Ecto neural progenitor cell (in vitro differentiated cells): ENCODE measurements at regions not wholly inside any gene's neighbourhood (a gene's known extent, or its start where the extent isn't known, plus 50 kb on each side); places are given as distances from the start of the nearest gene placed in this dataset.
A peak's percentile ranks its signal among the peaks of the same experiment; 100 is the strongest.
"Not testable (repeated sequence)": the region's sequence is repeated elsewhere in the genome, so short reads cannot be mapped to it uniquely, and the experiment has no call there.

Experiments used
- DNase-seq: peaks from one replicate; pipeline ENCODE4 v3.0.0-alpha.2; 2018; ENCODE audit warnings: low spot score

DNA sequence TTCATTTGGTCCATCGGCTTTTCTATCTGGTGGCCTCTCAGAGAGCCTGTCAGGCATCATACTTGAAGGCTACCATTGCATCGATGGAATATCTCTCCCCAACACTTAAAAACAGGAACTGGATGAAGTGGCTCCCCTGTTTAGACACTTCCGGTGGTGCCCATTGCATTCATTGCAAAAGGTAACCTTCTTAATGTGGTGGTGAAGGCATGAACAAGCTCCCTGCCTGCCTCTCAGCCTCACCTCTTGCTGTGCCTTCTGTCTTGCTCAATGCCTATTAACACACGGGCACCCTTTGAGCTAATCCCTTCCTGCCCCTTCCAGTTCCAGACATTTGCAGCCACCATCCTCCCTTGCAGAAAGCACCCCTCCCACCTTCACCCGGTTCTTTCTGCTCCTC lies 233.1 kb upstream of the MSX2 start:
- no peak for DNase-seq

DNA sequence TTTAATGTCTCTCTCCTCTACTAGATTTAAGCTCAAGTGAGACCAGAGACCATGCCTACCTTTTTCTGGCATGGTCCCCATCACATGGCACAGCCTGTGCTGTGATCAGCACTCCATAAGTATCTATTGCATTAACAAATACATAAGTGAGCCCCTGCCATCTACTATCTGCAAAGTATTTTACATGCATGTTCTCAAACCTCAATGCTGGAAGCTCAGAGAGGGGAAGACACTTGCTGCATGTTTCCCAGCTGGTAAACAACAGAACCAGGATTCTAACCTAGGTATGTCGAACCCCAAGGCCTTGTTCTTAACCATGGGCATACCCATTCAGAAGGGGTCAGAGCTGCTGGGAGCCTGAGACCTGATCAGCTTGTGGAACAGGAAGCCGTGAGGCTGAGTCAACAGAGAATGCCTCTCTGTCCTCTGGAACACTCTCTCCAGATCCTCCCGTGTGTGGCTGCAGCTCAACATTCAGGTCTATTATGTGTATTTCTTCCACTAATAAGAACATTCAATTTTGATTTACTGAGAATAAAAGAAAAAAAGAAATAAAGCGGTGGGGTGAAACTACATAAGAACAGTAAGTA lies 232.5 kb upstream of the MSX2 start:
- no peak for DNase-seq

DNA sequence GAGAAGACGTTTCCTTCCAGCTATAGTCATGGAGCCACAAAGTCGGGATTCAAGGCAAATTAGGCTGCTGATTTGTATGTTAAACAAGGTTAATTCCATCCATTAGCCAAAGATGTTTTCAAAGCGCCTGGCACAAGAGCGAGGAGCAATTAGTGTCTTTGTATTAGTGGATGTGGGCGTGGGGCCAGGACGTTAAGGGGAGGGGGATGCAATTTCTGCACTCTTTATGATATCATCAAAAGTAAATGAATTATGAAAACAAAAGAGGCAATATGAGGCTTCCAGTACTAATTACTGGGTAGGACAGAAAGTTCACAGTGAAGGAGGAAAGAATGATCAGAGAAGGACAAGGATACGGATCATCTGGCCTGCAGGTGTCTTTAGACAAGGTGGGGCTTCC lies 230.9 kb upstream of the MSX2 start:
- DNase-seq, result no peak

DNA sequence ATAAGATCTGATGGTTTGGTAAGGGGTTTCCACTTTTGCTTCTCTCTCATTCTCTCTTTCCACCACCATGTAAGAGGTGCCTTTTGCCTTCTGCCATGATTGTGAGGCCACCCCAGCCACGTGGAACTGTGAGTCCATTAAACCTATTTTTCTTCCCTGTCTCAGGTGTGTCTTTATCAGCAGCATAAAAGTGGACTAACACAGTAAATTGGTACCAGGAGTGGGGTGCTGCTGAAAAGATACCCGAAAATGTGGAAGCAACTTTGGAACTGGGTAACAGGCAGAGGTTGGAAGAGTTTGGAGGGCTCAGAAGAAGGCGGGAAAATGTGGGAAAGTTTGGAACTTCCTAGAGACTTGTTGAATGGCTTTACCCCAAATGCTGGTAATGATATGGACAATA lies 226.4 kb upstream of the MSX2 start:
- not testable (repeated sequence) for DNase-seq

DNA sequence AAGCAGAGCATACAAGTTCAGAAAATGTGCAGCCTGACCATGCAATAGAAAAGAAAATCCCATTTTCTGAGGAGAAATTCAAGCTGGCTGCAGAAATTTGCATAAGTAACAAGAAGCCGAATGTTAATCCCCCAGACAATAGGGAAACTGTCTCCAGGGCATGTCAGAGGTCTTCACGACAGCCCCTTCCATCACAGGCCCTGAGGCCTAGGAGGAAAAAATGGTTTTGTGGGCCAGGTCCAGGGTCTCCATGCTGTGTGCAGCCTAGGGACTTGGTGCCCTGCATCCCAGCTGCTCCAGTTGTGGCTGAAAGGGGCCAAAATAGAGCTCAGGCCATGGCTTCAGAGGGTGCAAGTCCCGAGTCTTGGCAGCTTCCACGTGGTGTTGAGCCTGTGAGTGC lies 225.8 kb upstream of the MSX2 start:
- not testable (repeated sequence) for DNase-seq

DNA sequence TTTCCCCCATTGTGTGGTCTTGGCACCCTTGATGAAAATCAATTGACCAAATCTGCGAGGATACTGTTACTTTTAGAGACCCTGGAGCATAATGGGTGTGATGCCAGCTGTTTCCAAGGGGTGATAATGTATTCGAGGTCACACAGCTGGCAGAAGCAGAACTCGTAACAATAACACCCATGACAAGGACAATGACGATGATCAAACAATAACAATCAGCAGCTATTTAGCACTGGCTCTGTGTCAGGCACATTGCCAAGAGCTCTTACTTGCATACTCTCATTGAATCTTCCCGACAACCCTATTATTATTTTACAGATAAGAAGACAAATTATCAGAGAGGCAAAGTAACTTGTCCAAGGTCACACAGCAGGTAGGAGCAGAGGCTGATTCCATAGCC lies 223.7 kb upstream of the MSX2 start:
- no peak for DNase-seq

DNA sequence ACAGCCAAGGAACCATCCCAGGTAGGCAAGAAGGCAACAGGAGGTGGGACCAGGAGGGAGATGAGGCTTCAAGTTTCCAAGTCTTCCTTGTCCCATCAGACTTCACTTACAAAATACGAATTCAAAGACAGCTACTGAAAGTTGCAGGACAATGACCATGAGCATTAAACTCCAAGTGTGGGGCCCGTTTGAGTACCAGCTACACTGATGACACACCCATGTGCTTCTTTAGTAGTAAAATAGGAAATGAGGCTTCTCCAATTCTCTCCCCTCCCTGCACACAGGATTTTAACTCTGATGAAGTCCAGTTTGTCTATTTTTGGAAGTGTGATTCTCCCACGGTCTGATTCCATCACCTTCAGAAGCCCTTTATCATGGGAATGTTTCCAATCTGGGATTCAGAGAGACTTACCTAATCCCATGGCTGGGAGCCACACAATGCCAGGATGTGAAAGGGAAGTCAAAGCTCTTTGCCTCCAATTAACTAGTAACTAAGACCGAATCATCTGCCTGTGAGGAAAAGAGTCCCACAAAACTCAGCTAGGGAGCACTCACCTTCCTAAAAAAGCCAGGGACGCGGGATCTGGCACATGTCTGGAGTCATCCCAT lies 222.8 kb upstream of the MSX2 start:
- no peak for DNase-seq

DNA sequence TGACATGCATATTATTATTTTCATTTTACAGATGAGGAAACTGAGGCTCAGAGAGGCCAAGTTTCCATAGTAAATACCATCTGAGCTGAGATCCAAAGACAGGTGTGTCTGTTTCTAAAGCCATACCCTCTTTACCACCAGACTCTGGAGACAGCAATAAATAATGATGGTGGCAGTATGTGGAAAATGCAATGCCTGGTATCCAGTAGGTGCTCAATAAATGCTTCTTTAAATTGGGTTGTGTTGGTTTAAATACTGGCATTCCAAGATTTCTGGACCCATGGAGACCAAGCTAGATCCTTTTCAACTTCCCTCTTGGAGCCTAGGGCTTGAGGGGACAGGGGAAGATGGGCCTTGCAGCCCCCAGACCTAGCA lies 221.3 kb upstream of the MSX2 start:
- DNase-seq, result no peak

DNA sequence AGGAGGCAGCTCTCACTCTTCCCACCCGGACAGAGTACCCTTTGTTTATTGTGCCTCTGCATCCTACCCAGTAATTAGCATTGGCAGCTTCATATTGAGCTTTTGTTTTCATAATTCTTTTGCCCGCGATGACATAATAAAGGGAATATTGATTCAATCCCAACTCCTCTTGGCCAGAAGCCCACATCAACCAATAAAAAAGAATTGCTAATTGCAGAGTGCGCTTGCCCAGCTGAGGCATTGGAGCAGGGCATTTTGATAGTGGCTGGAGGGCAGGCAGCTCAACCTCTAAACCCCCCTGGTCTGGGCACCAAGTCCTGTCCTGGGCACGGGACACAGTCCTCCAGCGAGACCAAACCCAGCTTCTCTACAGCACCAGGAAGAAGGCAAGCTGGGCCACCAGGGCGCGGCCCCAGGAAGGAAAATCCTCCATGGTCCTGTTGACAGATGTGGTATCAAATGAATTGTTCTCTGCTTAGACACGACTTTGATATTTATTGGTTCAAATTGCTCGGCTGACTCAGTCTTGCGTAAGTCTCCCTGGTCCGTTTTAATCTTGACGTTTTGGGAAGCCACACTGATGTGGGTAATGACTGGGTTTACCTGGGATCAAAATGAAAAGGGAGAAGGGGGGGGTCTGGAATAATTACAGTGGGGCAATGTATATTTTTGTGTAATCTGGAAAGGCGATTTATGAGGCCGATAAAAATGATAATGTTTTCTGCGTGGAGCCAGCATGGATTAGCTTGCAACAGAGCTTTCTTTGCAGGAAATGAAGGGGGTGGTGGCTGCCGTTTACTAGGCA lies 220.7 kb upstream of the MSX2 start:
- no peak for DNase-seq

DNA sequence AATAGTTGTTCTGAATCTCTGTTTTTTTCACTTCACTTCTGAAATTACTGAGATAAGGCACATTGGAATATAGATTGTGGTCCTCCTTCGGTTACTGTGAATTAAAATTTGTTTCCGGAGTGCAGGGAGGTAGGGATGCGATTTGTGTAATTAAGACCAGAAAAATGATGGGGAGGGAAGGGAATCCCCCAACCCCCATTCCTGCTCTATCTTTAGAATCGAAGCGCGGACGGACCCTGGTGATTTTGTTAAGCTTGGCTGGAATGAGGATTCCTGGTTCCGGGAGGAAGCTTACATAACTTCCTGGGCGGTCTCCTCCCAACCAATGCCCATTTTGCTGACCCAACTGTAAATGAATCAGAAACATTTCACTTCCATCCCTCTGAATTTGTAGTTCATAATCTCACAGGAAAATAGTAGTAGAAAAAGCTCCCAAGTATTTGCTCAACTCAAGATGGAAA lies 220.1 kb upstream of the MSX2 start:
- no peak for DNase-seq

DNA sequence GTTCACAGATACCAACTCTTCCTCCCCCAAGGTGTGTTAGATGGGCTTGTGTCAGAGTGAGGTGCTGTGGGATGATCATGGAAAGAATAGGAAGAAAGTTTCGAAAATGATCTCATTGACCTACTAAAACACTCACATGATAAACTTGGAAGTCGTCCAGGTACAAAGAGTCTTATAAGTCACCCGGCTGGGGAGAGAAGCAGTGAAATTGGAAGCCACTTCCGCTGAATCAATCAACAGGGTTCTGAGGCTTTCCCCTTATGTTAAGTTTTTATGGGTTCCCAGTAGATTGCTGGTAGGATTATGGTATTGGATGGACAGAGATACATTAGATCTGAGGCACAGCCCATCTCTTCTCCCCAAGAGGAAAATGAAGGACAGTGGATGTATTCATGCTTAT lies 218.8 kb upstream of the MSX2 start:
- no peak for DNase-seq

DNA sequence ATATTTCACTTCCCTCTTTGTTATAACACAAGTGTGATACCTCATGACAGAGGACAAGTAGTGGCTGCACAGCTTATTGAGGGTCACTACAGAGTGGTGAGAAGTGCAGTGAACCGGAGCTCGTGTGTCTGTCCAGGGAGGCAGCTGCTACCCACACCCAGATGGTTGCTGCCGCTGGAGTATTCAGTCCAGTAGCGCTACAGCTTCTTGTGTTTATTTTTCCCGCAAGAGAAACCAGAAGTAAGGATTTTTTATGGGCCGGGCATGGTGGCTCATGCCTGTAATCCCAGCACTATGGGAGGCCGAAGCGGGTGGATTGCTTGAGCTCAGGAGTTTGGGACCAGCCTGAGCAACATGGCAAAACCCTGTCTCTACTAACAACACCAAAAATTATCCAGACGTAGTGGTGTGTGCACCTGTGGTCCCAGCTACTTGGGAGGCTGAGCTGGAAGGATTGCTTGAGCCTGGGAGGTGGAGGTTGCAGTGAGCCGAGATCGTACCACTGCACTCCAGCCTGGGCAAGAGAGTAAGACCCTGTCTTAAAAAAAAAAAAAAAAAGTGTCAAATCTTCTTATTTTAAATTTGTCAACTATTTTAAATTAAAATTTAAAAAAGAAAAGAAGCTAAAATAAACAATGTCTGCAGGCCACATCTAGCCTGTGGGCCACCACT lies 213.5 kb upstream of the MSX2 start:
- not testable (repeated sequence) for DNase-seq

DNA sequence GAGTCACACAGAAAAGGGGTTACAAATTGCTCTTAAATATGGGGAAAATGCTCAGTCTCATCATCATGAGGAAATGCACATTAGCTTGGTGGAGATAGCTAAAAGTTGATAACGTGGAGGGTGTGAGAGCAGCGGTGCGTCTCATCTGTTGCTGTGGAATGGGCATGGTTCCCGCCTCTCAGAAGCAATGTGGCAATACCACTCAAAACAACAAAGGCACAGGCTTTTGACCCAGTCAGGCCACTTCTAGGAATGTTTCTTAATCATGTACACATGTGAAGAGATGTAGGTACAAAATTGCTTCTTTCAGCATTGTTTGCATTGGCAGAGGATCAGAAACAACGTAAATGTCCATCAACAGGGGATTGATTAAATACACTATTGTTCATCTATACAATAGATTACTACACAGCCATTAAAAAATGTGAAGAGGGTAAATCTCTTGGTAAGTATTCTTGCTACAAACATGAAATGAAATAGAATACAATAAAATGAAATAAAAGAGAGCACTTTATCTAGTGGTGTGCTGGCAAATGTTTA lies 212.6 kb upstream of the MSX2 start:
- DNase-seq, result no peak

DNA sequence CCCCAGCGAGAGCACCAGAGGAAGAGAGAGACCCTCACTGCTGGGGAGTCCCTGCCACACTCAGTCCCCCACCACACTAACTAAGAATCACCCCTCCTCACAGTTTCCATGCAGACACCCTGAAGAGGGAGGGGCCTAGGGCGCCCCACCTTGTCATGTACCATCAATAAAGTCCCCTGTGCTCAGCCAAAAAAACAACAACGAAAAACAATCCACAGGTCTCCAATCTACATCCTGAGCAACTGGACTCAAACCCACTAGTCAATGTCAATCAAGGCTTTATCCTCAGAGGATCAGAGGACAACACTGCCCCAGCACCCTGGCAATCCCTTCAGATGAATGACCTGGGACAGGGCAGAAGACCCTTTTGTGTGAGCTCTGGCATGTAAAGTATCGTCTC lies 210.1 kb upstream of the MSX2 start:
- no peak for DNase-seq

DNA sequence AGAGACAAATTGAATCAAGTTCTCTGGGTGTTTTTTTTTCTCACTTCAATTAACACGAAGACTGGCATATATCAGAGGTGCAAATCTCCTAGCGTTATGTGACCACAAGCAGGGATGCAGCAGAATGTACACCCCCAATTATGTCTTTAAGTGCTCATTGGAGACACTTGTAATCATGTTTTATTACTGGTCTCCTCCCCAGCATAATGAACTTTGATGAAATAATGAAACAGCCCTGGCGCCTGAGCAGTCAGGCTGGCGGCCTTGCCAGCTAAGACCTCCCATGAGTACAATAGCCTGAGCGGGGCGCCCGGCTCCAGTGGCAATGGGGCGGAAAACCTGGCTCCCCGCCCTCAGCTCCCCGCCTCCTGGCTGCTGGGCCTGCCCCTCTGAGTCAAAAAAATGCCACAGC lies 209.4 kb upstream of the MSX2 start:
- DNase-seq, result no peak

DNA sequence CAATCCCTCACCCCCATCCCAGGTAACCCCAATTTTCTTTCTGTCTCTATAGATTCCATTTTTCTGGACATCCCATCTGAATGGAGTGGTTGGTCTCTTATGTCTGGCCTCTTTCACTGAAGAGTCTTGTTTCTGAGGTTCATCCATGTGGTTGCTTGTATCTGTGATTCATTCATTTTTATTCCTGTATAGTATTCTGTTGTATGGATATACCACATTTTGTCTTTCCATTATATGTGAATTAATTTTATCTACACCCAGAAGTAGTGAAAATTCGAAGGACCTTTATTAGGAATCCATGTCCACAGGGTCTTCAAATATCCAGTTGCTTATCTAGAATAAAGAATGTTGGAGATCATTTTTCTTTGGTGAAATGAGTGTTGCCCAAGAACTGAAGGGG lies 207.6 kb upstream of the MSX2 start:
- DNase-seq, result no peak

DNA sequence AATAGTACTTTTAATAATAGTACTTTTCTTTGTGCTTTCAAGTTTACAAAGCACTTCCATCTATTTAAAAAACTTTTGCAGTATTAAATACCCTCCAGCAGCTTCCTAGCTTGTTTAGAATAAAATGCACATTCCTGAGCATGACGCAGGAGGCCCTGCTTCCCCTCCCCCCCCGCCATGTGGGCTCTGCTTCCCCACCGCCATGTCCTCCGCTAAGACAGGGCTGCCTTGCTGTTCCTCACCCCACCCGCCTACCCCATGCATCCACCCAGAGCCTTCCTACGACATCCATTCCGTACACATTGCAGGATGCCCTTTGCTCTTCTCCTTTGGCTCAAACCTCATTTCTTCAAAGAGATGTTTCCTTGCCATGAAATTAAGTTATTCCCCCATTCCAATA lies 205.9 kb upstream of the MSX2 start:
- no peak for DNase-seq

DNA sequence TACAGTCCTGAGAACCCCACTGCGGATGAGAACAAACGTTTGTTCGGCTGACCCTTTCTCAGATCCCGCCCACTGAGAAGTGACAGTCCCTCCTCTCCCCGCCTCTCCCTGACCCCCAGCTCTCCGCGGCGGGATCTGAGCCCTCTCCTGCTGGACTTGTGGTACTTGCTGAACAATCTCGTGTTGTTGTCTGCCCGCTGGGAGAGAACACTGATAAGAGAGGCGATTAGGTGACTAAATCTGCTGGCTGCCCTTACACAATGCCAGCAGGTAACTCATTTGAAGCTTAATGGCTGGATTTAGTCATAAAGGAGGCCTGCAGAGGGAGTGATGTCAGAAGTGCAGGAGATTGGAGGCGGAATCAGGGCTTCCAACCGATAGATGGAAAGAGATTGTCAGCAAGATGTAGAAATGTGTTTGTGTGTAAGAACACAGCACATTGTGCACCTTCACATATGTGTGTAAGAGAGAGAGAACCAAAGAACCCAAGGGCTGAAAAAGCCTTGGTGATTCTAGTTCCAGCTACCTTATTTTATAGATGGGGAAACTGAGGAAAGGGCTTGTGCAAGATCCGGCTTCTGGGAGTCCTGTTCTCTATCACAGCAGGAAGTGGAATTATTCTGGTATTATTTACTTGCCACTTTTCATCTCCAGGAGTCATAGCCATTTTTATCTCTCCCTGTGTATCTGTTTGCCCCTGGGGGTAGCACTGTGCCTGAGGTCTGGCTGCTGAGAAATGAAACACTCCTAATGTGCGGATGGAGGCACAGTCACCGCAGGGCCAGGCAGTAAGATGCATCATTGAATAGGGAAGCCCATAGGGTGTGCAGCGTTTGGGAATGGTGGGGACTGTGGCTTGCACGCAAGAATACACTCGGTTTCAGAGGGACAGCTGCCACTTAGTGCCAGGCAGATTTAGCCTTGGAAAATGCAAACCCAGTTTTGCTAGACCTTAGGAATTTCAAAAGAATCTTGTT lies 203.7 kb upstream of the MSX2 start:
- peak; percentile 82 for DNase-seq

DNA sequence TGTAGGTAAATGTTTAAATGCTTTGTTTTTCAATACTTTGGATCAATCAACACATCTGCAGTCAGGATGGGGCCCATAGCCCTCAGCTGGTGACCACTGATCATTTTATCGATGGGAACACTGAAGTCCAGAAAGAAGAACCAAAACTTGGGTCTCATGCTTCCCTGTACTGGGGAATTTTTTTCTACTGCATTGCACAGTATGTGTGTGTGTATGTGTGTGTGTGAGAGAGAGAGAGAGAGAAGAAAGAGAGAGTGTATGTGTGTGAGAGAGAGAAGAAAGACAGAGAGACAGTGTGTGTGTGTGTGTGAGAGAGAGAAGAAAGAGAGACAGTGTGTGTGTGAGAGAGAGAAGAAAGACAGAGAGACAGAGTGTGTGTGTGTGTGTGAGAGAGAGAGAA lies 202.9 kb upstream of the MSX2 start:
- no peak for DNase-seq

DNA sequence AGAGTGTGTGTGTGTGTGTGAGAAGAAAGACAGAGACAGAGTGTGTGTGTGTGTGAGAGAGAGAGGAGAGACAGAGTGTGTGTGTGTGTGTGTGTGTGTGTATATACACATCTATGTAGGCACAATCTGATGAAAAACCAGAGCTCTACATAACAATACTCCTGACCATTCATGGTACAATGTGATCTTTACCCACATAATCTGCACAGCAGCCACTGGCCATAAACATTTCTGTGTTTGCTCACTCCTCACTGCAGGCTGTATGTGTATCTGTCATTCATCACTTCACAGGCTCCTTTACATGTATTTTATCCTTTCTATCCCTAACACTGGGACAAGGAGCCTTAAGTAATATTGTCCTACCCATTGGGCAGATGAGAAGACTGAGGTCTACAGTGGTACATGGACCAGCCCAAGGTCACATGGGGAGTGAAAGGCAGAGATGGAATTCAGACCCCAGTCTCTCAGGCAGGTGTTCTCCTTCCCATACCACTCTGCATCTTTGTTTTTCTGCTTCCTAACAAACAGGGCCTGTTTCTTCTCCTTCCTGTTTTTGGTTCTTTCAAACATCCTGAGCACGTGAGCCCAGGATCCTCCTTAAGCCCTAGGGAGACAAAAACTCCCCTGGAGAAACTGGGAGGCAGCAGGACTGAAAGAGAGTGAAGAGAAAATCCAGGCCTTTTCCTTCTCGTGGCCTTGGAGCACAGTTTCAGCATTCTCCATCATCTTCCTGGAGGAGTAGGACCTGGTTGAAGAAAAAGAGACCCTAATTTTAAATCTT lies 201.7 kb upstream of the MSX2 start:
- DNase-seq, result no peak
